ENCODE measurements at regions not wholly inside any gene's neighbourhood (a gene's known extent, or its start where the extent isn't known, plus 50 kb on each side); places are given as distances from the start of the nearest gene placed in this dataset.

GRCh38 chr10:8986975-8987374 is 932.5 kb downstream of the GATA3 start:
- TF ChIP-seq CTCF (IDR thresholded peaks at IDR 0.05; ENCODE audit: insufficient read depth, low read length, poor library complexity, severe bottlenecking) (no peak), EZH2phosphoT487 (conservative IDR thresholded peaks at IDR 0.05; ENCODE audit: low read length) (no peak)
